Adrenal gland (tissue), 5 donors: ENCODE measurements at regions not wholly inside any gene's neighbourhood (a gene's known extent, or its start where the extent isn't known, plus 50 kb on each side); places are given as distances from the start of the nearest gene placed in this dataset.

Experiments
- POLR2A ChIP-seq, 2 donors: fragments of 450-650 bp; IDR thresholded peaks; one replicate each; pipeline ENCODE4 v1.6.1; 2017; ENCODE audit warnings: antibody characterized with exemption in 2 of 2, mild to moderate bottlenecking in 2 of 2, moderate library complexity in 1 of 2
- TF ChIP-seq, protein P1 (sequence below), 6 experiments: fragments of 450-650 bp in 4 of 6; fragments of 200-600 bp in 2 of 6; sonication (generic) in 1 of 6; IDR thresholded peaks; 1 replicate in 5 of 6; 2 replicates in 1 of 6; pipeline versions ENCODE4 v1.5.1 to v1.8.0; 2016 to 2021; ENCODE audit warnings: antibody characterized with exemption in 6 of 6, mild to moderate bottlenecking in 2 of 6, moderate library complexity in 1 of 6
- donor health status: DM: no; HTN: no; CAD: no.

DNA sequence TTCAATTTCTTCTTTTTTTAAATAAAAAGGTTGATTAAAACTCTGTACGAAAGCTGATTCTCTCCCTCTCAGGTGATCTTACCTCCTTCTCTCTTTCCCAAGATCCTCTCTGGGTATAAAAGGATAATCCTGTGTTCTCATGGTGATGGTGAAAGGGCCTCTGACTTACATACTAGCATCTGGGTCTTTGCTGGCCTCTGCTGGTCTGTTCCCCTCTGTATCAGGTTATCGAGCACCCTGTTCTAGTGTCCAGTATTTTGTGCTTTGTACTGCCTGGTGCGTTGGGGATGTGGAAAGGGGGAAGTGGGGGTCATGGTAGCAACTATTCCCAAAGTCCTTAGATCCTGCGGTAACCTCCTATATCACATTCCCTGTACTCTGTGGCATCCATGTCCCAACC lies 328.9 kb downstream of the NR2F1-AS1 start:
- TF ChIP-seq, protein P1, sequence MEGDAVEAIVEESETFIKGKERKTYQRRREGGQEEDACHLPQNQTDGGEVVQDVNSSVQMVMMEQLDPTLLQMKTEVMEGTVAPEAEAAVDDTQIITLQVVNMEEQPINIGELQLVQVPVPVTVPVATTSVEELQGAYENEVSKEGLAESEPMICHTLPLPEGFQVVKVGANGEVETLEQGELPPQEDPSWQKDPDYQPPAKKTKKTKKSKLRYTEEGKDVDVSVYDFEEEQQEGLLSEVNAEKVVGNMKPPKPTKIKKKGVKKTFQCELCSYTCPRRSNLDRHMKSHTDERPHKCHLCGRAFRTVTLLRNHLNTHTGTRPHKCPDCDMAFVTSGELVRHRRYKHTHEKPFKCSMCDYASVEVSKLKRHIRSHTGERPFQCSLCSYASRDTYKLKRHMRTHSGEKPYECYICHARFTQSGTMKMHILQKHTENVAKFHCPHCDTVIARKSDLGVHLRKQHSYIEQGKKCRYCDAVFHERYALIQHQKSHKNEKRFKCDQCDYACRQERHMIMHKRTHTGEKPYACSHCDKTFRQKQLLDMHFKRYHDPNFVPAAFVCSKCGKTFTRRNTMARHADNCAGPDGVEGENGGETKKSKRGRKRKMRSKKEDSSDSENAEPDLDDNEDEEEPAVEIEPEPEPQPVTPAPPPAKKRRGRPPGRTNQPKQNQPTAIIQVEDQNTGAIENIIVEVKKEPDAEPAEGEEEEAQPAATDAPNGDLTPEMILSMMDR (IDR thresholded peaks at IDR 0.05), result no peak
- no peak for TF ChIP-seq POLR2A (IDR thresholded peaks at IDR 0.05)
